Colonic mucosa (tissue), 4 donors: ENCODE measurements at regions not wholly inside any gene's neighbourhood (a gene's known extent, or its start where the extent isn't known, plus 50 kb on each side); places are given as distances from the start of the nearest gene placed in this dataset.

Source experiments
- DNase-seq: peaks from one replicate; pipeline ENCODE4 v3.0.0-alpha.2; 2020
- H3K27ac ChIP-seq: fragments of 200-600 bp; one replicate; pipeline ENCODE4 v1.8.0; 2021
- H3K27me3 ChIP-seq: fragments of 200-600 bp; one replicate; pipeline ENCODE4 v1.8.0; 2021
- H3K36me3 ChIP-seq: fragments of 200-600 bp; one replicate; pipeline ENCODE4 v1.8.0; 2021
- H3K4me1 ChIP-seq: fragments of 200-600 bp; one replicate; pipeline ENCODE4 v1.8.0; 2021; ENCODE audit warnings: mild to moderate bottlenecking
- H3K4me3 ChIP-seq: fragments of 200-600 bp; one replicate; pipeline ENCODE4 v1.8.0; 2021
- H3K9ac ChIP-seq, 2 donors: one replicate each; pipeline ENCODE4 v1.7.0; 2013; ENCODE audit warnings: control low read depth in 2 of 2, low read depth in 2 of 2, low read length in 2 of 2
- H3K9me3 ChIP-seq: fragments of 200-600 bp; one replicate; pipeline ENCODE4 v1.8.0; 2021
- CTCF ChIP-seq: fragments of 200-600 bp; IDR thresholded peaks from one replicate; pipeline ENCODE4 v1.8.0; 2022; ENCODE audit warnings: antibody characterized with exemption, mild to moderate bottlenecking
- intact Hi-C: fragments of 100-400 bp; cut with DNase I; formaldehyde crosslinking; loops from one replicate; pipeline ENCODE4 v1.14.1; 2022
- donor health status: healthy.
- donor health status: DM: no; HTN: no; CAD: no.
- donor health status: DM: no; HTN: no; CAD: no.

- Histone ChIP-seq H3K36me3 (no peaks in the 10 kb centered on the region), H3K9me3 (no peaks in the 10 kb centered on the region), H3K27me3 (no peaks in the 10 kb centered on the region), H3K4me3 (no peak overlapping the region), H3K9ac (no peak overlapping the region), H3K27ac (no peak overlapping the region), H3K4me1 (no peaks in the 10 kb centered on the region)
- no peak for TF ChIP-seq CTCF
- intact Hi-C loops, result no loop called here
- no peak for DNase-seq
These were observed 304.0 kb downstream of the RRAGC start for GRCh38 chr1:38555594-38555993.

GRCh38 chr1:38555130-38555529 lies 304.4 kb downstream of the RRAGC start:
- Histone ChIP-seq H3K4me3 (no peak overlapping the region), H3K4me1 (no peaks in the 10 kb centered on the region), H3K9me3 (no peaks in the 10 kb centered on the region), H3K27ac (no peak overlapping the region), H3K36me3 (no peaks in the 10 kb centered on the region), H3K27me3 (no peaks in the 10 kb centered on the region), H3K9ac (no peak overlapping the region)
- intact Hi-C loops, result no loop called here
- no peak for DNase-seq
- TF ChIP-seq CTCF, result no peak

GRCh38 chr1:38551318-38552307 lies 308.0 kb downstream of the RRAGC start:
- no peak overlapping the region for H3K27ac ChIP-seq
- no peak for DNase-seq
- no peaks in the 10 kb centered on the region for H3K27me3 ChIP-seq
- intact Hi-C loops, result no loop called here
- H3K9ac ChIP-seq, result no peak overlapping the region
- no peak overlapping the region for H3K4me3 ChIP-seq
- no peaks in the 10 kb centered on the region for H3K9me3 ChIP-seq
- TF ChIP-seq CTCF, result no peak
- no peaks in the 10 kb centered on the region for H3K36me3 ChIP-seq
- no peaks in the 10 kb centered on the region for H3K4me1 ChIP-seq

GRCh38 chr1:38549191-38549590 lies 310.4 kb downstream of the RRAGC start:
- Histone ChIP-seq H3K27me3 (no peaks in the 10 kb centered on the region), H3K9me3 (no peaks in the 10 kb centered on the region), H3K27ac (no peak overlapping the region), H3K36me3 (no peaks in the 10 kb centered on the region), H3K9ac (no peak overlapping the region), H3K4me1 (no peaks in the 10 kb centered on the region), H3K4me3 (no peak overlapping the region)
- DNase-seq, result no peak
- TF ChIP-seq CTCF, result no peak
- intact Hi-C loops, result no loop called here

GRCh38 chr1:38547321-38547720 lies 312.3 kb downstream of the RRAGC start:
- Histone ChIP-seq H3K9me3 (no peaks in the 10 kb centered on the region), H3K27me3 (no peaks in the 10 kb centered on the region), H3K9ac (no peak overlapping the region), H3K4me3 (no peak overlapping the region), H3K4me1 (no peaks in the 10 kb centered on the region), H3K27ac (no peak overlapping the region), H3K36me3 (no peaks in the 10 kb centered on the region)
- no peak for DNase-seq
- TF ChIP-seq CTCF, result no peak
- intact Hi-C loops, result no loop called here
